Spleen (tissue), 11 donors: ENCODE measurements at regions not wholly inside any gene's neighbourhood (a gene's known extent, or its start where the extent isn't known, plus 50 kb on each side); places are given as distances from the start of the nearest gene placed in this dataset.

Source experiments
- DNase-seq: peaks from one replicate; pipeline ENCODE4 v3.0.0-alpha.2; 2020
- H3K27ac ChIP-seq, 8 donors: fragments of 200-600 bp; sonication (generic) in 7 of 8; 1 replicate in 4 of 8; 2 replicates in 4 of 8; pipeline versions ENCODE4 v1.5.0 to v1.8.0; 2016 to 2021; ENCODE audit warnings: inconsistent platforms in 4 of 8, mild to moderate bottlenecking in 4 of 8, moderate library complexity in 1 of 8
- H3K27me3 ChIP-seq, 7 donors: fragments of 200-600 bp; sonication (generic) in 6 of 7; replicated peaks in 1 of 7; 1 replicate in 4 of 7; 2 replicates in 3 of 7; pipeline versions ENCODE4 v1.5.0 to v1.8.0; 2016 to 2021; ENCODE audit warnings: inconsistent platforms in 3 of 7, mild to moderate bottlenecking in 1 of 7
- H3K36me3 ChIP-seq, 6 donors: fragments of 200-600 bp; sonication (generic) in 5 of 6; 1 replicate in 4 of 6; 2 replicates in 2 of 6; pipeline versions ENCODE4 v1.5.0 to v1.8.0; 2016 to 2021; ENCODE audit warnings: inconsistent platforms in 2 of 6
- H3K4me1 ChIP-seq, 6 donors: fragments of 200-600 bp; sonication (generic) in 5 of 6; 1 replicate in 3 of 6; 2 replicates in 3 of 6; pipeline versions ENCODE4 v1.5.0 to v1.8.0; 2016 to 2021; ENCODE audit warnings: inconsistent platforms in 3 of 6
- H3K4me3 ChIP-seq, 8 donors: fragments of 200-600 bp; sonication (generic) in 7 of 8; 1 replicate in 4 of 8; 2 replicates in 4 of 8; pipeline versions ENCODE4 v1.5.0 to v1.8.0; 2016 to 2021; ENCODE audit warnings: inconsistent platforms in 4 of 8, mild to moderate bottlenecking in 4 of 8, moderate library complexity in 2 of 8
- H3K9me3 ChIP-seq, 8 donors: fragments of 200-600 bp; sonication (generic) in 7 of 8; 1 replicate in 4 of 8; 2 replicates in 4 of 8; pipeline versions ENCODE4 v1.5.0 to v1.8.0; 2016 to 2021; ENCODE audit warnings: inconsistent platforms in 4 of 8
- CTCF ChIP-seq, 11 experiments: fragments of 200-600 bp in 7 of 11; fragments of 450-650 bp in 4 of 11; sonication (generic) in 4 of 11; IDR thresholded peaks in 8 of 11; conservative IDR thresholded peaks in 3 of 11; 1 replicate in 7 of 11; 2 replicates in 4 of 11; pipeline versions ENCODE4 v1.4.0 to v1.8.0; 2016 to 2021; ENCODE audit warnings: antibody characterized with exemption in 11 of 11, inconsistent platforms in 4 of 11, mild to moderate bottlenecking in 1 of 11
- POLR2A ChIP-seq, 3 donors: fragments of 450-650 bp; IDR thresholded peaks; one replicate each; pipeline ENCODE4 v1.5.1; 2017; ENCODE audit warnings: antibody characterized with exemption in 3 of 3, mild to moderate bottlenecking in 1 of 3
- POLR2AphosphoS5 ChIP-seq, 3 donors: sonication (generic); formaldehyde crosslinking; IDR thresholded peaks; one replicate each; pipeline ENCODE4 v1.5.1; 2017; ENCODE audit warnings: antibody characterized with exemption in 3 of 3
- WGBS, 5 donors: extraction: QIAGEN DNeasy Blood & Tissue Kit in 3 of 5; methylation state at CpG; one replicate each; pipeline versions ENCODE4 v1.1.5 to v1.1.7; 2013 to 2018; 5-methylcytosine and 5-hydroxymethylcytosine counted together
- intact Hi-C: fragments of 100-400 bp; cut with DNase I; formaldehyde crosslinking; loops from one replicate; pipeline ENCODE4 v1.15.0; 2023; ENCODE audit warnings: low total_unique reads
- donor health status: healthy with polysubstance abuse.
- donor health status: DM: no; HTN: no; CAD: no; lungs with moderate emphysema.
- donor health status: DM: no; HTN: no; CAD: no.
- donor health status: Bipolar disorder and iron deficiency.
- donor health status: healthy.
- donor health status: DM: no; HTN: no; CAD: no.
- donor health status: DM: yes; HTN: yes; CAD: no.

DNA sequence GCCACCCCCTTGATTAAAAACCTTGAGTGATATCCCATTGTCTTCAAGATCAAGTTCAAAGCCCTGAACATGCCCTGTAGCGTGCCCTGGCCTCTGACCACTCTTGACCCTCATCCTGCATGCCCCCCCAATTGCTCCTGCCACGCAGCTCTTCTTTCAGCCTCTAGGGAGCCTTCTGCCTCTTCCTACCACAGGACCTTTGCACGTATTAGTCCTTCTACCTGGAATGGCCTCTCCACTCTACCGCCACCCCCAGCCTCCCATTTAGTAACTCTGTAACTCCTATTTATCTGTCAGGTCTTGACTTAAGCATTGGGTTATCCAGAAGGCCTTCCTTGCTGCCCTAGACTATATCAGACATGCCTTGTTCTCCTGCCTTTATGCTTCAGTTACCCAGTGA lies 203.6 kb downstream of the TRIM29 start:
- DNase-seq = no peak
- no peaks in the 10 kb centered on the region for H3K9me3 ChIP-seq
- H3K36me3 ChIP-seq = no peaks in the 10 kb centered on the region
- intact Hi-C loops = no loop called here
- 81 to 91% (median 84%) methylated on average over 4 of the region's 4 CpGs for whole genome bisulfite sequencing, 5 donors
- H3K4me1 ChIP-seq = no peaks in the 10 kb centered on the region
- no peak overlapping the region for H3K27ac ChIP-seq
- peaks cover 0 to 73% (median 0%) of the 10 kb centered on the region in 7 donors for H3K27me3 ChIP-seq
- TF ChIP-seq CTCF (IDR thresholded peaks at IDR 0.05 in 8 of 11, conservative IDR thresholded peaks at IDR 0.05 in 3 of 11) (no peak), POLR2AphosphoS5 (IDR thresholded peaks at IDR 0.05) (no peak), POLR2A (IDR thresholded peaks at IDR 0.05) (no peak)
- no peak overlapping the region for H3K4me3 ChIP-seq

DNA sequence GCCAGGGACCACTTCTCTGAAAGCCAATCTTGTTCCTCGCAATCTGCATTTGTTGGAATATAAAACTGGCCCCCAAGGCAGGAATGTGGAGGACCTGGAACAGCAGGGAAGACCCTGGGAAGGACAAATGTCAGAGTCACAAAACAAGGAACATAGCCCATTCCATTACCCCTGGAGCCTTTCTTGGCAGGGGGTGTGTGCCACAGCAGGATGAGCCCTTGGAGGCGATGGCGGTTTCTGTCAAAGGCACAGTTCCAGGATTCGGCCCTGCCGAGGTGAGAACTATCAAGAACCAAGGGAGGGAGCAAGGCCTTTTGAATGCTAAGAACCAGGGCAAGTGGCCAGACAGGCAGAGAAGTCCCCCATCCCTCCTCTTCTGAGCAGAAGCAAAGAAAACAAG lies 204.3 kb downstream of the TRIM29 start:
- Histone ChIP-seq H3K4me3 (no peak overlapping the region), H3K36me3 (no peaks in the 10 kb centered on the region), H3K9me3 (no peaks in the 10 kb centered on the region), H3K27ac (no peak overlapping the region), H3K4me1 (no peaks in the 10 kb centered on the region), H3K27me3 (peaks cover 0 to 66% (median 0%) of the 10 kb centered on the region in 7 donors)
- DNase-seq = no peak
- 33 to 40% (median 39%) methylated on average over 5 of the region's 5 CpGs for WGBS, 5 donors
- intact Hi-C loops = no loop called here
- TF ChIP-seq POLR2AphosphoS5 (IDR thresholded peaks at IDR 0.05) = no peak
- no peak for TF ChIP-seq CTCF (IDR thresholded peaks at IDR 0.05 in 8 of 11, conservative IDR thresholded peaks at IDR 0.05 in 3 of 11)
- no peak for TF ChIP-seq POLR2A (IDR thresholded peaks at IDR 0.05)

- WGBS, 5 donors = 34 to 44% (median 36%) methylated on average over 9 of the region's 9 CpGs
- DNase-seq = peak; percentile 45
Measured at GRCh38 chr11:119932828-119933562, 204.0 kb upstream of the NECTIN1 start.

GRCh38 chr11:119928047-119928446 lies 199.0 kb upstream of the NECTIN1 start:
- no peak overlapping the region for H3K4me3 ChIP-seq
- H3K9me3 ChIP-seq = no peaks in the 10 kb centered on the region
- TF ChIP-seq CTCF (IDR thresholded peaks at IDR 0.05 in 8 of 11, conservative IDR thresholded peaks at IDR 0.05 in 3 of 11) (no peak), POLR2AphosphoS5 (IDR thresholded peaks at IDR 0.05) (no peak), POLR2A (IDR thresholded peaks at IDR 0.05) (no peak)
- WGBS, 5 donors = 83 to 93% (median 86%) methylated on average over 4 of the region's 4 CpGs
- DNase-seq = peak; percentile 4
- intact Hi-C loops = no loop called here
- peaks cover 0 to 35% (median 0%) of the 10 kb centered on the region in 7 donors for H3K27me3 ChIP-seq
- H3K27ac ChIP-seq = no peak overlapping the region
- H3K36me3 ChIP-seq = no peaks in the 10 kb centered on the region
- no peaks in the 10 kb centered on the region for H3K4me1 ChIP-seq

More at GRCh38 chr11:119932828-119933562, 204.0 kb upstream of the NECTIN1 start:
- Histone ChIP-seq H3K9me3 (no peaks in the 10 kb centered on the region), H3K27ac (no peak overlapping the region), H3K4me1 (no peaks in the 10 kb centered on the region), H3K36me3 (no peaks in the 10 kb centered on the region), H3K27me3 (peaks cover 0 to 64% (median 0%) of the 10 kb centered on the region in 7 donors), H3K4me3 (no peak overlapping the region)
- TF ChIP-seq POLR2AphosphoS5 (IDR thresholded peaks at IDR 0.05) (peak in 2 of 3 donors; percentile 66 to 77), POLR2A (IDR thresholded peaks at IDR 0.05) (no peak)
- intact Hi-C loops = no loop called here
